Fibroblast of lung (primary cell): ENCODE measurements at regions not wholly inside any gene's neighbourhood (a gene's known extent, or its start where the extent isn't known, plus 50 kb on each side); places are given as distances from the start of the nearest gene placed in this dataset.

Source experiments
- DNase-seq, 2 donors: peaks; one replicate each; pipeline versions ENCODE4 v3.0.0 to v3.0.0-alpha.2; 2010; ENCODE audit warnings: low read depth in 2 of 2
- H2AFZ ChIP-seq: 2 replicates; pipeline ENCODE4 v1.5.1; 2012; ENCODE audit warnings: low read length, control low read depth, inconsistent platforms
- H3K27ac ChIP-seq: 2 replicates; pipeline ENCODE4 v1.5.1; 2011; ENCODE audit warnings: low read length, control low read depth; ENCODE audit not compliant: insufficient read depth
- H3K27me3 ChIP-seq: 2 replicates; pipeline ENCODE4 v1.5.1; 2011; ENCODE audit warnings: mild to moderate bottlenecking, low read length; ENCODE audit not compliant: control insufficient read depth, insufficient read depth
- H3K36me3 ChIP-seq: 2 replicates; pipeline ENCODE4 v1.5.1; 2011; ENCODE audit warnings: low read length; ENCODE audit not compliant: control insufficient read depth, insufficient read depth
- H3K4me1 ChIP-seq: 2 replicates; pipeline ENCODE4 v1.5.1; 2011; ENCODE audit warnings: low read length; ENCODE audit not compliant: control insufficient read depth, insufficient read depth; ENCODE audit errors: extremely low read depth
- H3K4me2 ChIP-seq: 2 replicates; pipeline ENCODE4 v1.5.1; 2011; ENCODE audit warnings: low read length, control low read depth; ENCODE audit not compliant: insufficient read depth; ENCODE audit errors: extremely low read depth
- H3K4me3 ChIP-seq, 4 experiments: fragments of 200-600 bp in 1 of 4; sonication (generic) in 1 of 4; replicated peaks in 1 of 4; 2 replicates each; pipeline ENCODE4 v1.5.1; 2011 to 2016; ENCODE audit warnings: low read length in 4 of 4, low read depth in 3 of 4, mild to moderate bottlenecking in 3 of 4, control low read depth in 2 of 4, inconsistent platforms in 1 of 4, mixed read lengths in 1 of 4; ENCODE audit not compliant: insufficient read depth in 1 of 4; ENCODE audit errors: control extremely low read depth in 1 of 4
- H3K79me2 ChIP-seq: 2 replicates; pipeline ENCODE4 v1.5.1; 2012; ENCODE audit warnings: mild to moderate bottlenecking, low read length, inconsistent platforms; ENCODE audit not compliant: control insufficient read depth, insufficient read depth
- H3K9ac ChIP-seq: 2 replicates; pipeline ENCODE4 v1.5.1; 2011; ENCODE audit warnings: mild to moderate bottlenecking, low read length, control low read depth; ENCODE audit not compliant: insufficient read depth
- H3K9me3 ChIP-seq: 2 replicates; pipeline ENCODE4 v1.5.1; 2012; ENCODE audit warnings: low read depth, low read length; ENCODE audit not compliant: control insufficient read depth, insufficient read depth
- H4K20me1 ChIP-seq: 2 replicates; pipeline ENCODE4 v1.5.1; 2011; ENCODE audit warnings: low read length; ENCODE audit not compliant: control insufficient read depth, insufficient read depth; ENCODE audit errors: extremely low read depth
- CTCF ChIP-seq, 2 donors: IDR thresholded peaks in 1 of 2; conservative IDR thresholded peaks in 1 of 2; 1 replicate in 1 of 2; 2 replicates in 1 of 2; pipeline ENCODE4 v1.5.1; 2011 to 2012; ENCODE audit warnings: low read length in 2 of 2, control low read depth in 1 of 2, inconsistent platforms in 1 of 2, low read depth in 1 of 2, mild to moderate bottlenecking in 1 of 2
- EZH2 ChIP-seq: IDR thresholded peaks from 2 replicates; pipeline ENCODE4 v1.5.1; 2012; ENCODE audit warnings: low read length, control low read depth, mild to moderate bottlenecking; ENCODE audit errors: missing control alignments

DNA sequence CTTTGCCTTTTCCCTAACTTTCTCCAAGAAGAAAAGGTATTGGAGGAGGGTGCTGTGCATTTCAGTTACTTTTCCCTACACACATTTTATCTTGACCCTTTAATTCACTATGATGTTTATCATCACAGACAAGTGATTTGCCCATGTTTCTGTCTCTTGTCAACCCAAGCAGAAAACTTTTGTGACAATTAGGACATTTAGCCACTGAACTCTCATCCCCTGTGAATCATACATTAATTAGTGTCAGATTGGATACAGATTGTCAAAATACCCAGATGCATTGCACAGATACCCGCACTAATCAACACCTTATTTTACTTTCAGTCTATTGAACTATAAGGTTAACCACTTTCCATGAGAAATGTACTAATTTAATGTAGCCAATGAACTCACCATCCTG is 912.9 kb downstream of the SORCS1 start:
- no peaks in the 10 kb centered on the region for H3K79me2 ChIP-seq
- no peak overlapping the region for H3K9ac ChIP-seq
- H2AFZ ChIP-seq: no peak overlapping the region
- H3K9me3 ChIP-seq: no peaks in the 10 kb centered on the region
- no peak overlapping the region for H3K27ac ChIP-seq
- TF ChIP-seq EZH2: no peak
- no peak for TF ChIP-seq CTCF (conservative IDR thresholded peaks at IDR 0.05 in 1 of 2, IDR thresholded peaks at IDR 0.05 in 1 of 2; ENCODE audit: low read depth in 1 of 2, low read length in 2 of 2)
- no peak overlapping the region for H3K4me2 ChIP-seq
- no peaks in the 10 kb centered on the region for H3K36me3 ChIP-seq
- no peaks in the 10 kb centered on the region for H4K20me1 ChIP-seq
- DNase-seq: no peak
- H3K27me3 ChIP-seq: no peaks in the 10 kb centered on the region
- H3K4me3 ChIP-seq: no peak overlapping the region
- no peaks in the 10 kb centered on the region for H3K4me1 ChIP-seq

DNA sequence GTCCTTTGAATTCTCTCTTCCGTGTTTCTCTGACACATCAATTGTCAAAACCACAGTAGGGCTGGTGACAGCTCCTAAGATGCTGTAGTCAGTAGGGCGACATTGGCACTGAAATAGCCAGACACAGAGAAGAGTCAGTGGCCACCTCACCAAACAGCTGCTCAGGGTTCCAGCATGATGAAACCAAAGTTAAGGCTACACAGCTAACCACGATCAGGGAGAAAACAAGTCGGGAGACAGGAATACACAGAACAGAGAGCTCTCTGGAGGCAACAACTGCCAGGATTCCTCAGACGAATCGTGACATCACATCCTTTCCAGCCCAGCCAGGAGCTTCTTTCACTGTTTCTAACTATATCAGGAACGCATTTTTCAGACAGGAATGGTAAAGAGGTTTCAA is 922.2 kb downstream of the SORCS1 start:
- H3K27me3 ChIP-seq: no peaks in the 10 kb centered on the region
- DNase-seq: no peak
- H3K4me3 ChIP-seq: no peak overlapping the region
- no peaks in the 10 kb centered on the region for H3K4me1 ChIP-seq
- H3K9ac ChIP-seq: no peak overlapping the region
- no peaks in the 10 kb centered on the region for H3K36me3 ChIP-seq
- no peak overlapping the region for H2AFZ ChIP-seq
- H4K20me1 ChIP-seq: no peaks in the 10 kb centered on the region
- H3K79me2 ChIP-seq: no peaks in the 10 kb centered on the region
- no peak for TF ChIP-seq EZH2
- no peak for TF ChIP-seq CTCF (conservative IDR thresholded peaks at IDR 0.05 in 1 of 2, IDR thresholded peaks at IDR 0.05 in 1 of 2; ENCODE audit: low read depth in 1 of 2, low read length in 2 of 2)
- H3K4me2 ChIP-seq: no peak overlapping the region
- no peaks in the 10 kb centered on the region for H3K9me3 ChIP-seq
- H3K27ac ChIP-seq: no peak overlapping the region

DNA sequence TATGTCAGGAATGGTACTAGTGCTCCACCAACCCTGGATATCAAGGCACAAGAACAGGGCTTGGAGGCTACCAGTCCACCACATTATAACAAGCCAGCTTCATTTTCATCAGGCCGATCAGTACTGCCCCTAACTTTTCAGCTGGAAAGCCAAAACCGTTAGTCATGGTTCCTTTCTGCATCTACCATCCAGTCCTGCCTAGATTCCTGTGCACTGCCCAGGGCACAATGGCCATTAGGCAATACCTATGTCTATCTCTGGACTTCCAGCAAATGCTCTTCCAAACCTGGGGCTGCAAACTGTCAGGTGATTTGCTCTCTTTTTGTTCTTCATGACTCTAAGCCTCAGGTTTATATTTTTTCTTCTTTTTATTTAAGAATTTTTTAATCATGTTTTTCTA is 937.7 kb downstream of the SORCS1 start:
- Histone ChIP-seq H3K4me2 (no peak overlapping the region), H3K9ac (no peak overlapping the region), H2AFZ (no peak overlapping the region), H3K27ac (no peak overlapping the region), H3K36me3 (no peaks in the 10 kb centered on the region), H3K4me1 (no peaks in the 10 kb centered on the region), H3K4me3 (no peak overlapping the region), H3K9me3 (no peaks in the 10 kb centered on the region), H3K79me2 (no peaks in the 10 kb centered on the region), H3K27me3 (no peaks in the 10 kb centered on the region), H4K20me1 (no peaks in the 10 kb centered on the region)
- DNase-seq: no peak
- TF ChIP-seq CTCF (conservative IDR thresholded peaks at IDR 0.05 in 1 of 2, IDR thresholded peaks at IDR 0.05 in 1 of 2; ENCODE audit: low read depth in 1 of 2, low read length in 2 of 2) (no peak), EZH2 (no peak)
